DOHH2 (cell line): ENCODE measurements at regions not wholly inside any gene's neighbourhood (a gene's known extent, or its start where the extent isn't known, plus 50 kb on each side); places are given as distances from the start of the nearest gene placed in this dataset.

Source experiments
- H3F3A ChIP-seq: fragments of 200-600 bp; sonication (generic), shearing (Covaris generic); 2 replicates; pipeline ENCODE4 v1.6.0; 2016; ENCODE audit warnings: antibody characterized with exemption, mild to moderate bottlenecking; ENCODE audit not compliant: control insufficient read depth, insufficient read depth
- H3K27ac ChIP-seq: fragments of 200-600 bp; sonication (generic); 2 replicates; pipeline ENCODE4 v1.5.1; 2014; ENCODE audit warnings: low read depth, mild to moderate bottlenecking, low read length, moderate library complexity
- H3K27me3 ChIP-seq: fragments of 200-600 bp; sonication (generic); 2 replicates; pipeline ENCODE4 v1.6.1; 2014; ENCODE audit warnings: mild to moderate bottlenecking, low read length, mixed read lengths; ENCODE audit not compliant: control insufficient read depth
- H3K36me3 ChIP-seq: fragments of 200-600 bp; sonication (generic); 2 replicates; pipeline ENCODE4 v1.6.1; 2014; ENCODE audit warnings: mild to moderate bottlenecking, low read length, moderate library complexity, mixed read lengths; ENCODE audit not compliant: control insufficient read depth
- H3K4me1 ChIP-seq: fragments of 200-600 bp; sonication (generic); 2 replicates; pipeline ENCODE4 v1.6.1; 2014; ENCODE audit warnings: mild to moderate bottlenecking, low read length, mixed read lengths; ENCODE audit not compliant: control insufficient read depth
- H3K4me2 ChIP-seq: fragments of 200-600 bp; sonication (generic); 2 replicates; pipeline ENCODE4 v1.6.0; 2014; ENCODE audit warnings: mild to moderate bottlenecking, low read length, moderate library complexity
- H3K4me3 ChIP-seq: fragments of 200-600 bp; sonication (generic); 2 replicates; pipeline ENCODE4 v1.5.1; 2014; ENCODE audit warnings: mild to moderate bottlenecking, low read length, mixed read lengths
- H3K79me2 ChIP-seq: fragments of 200-600 bp; sonication (generic); 2 replicates; pipeline ENCODE4 v1.6.1; 2014; ENCODE audit warnings: mild to moderate bottlenecking, low read length, mixed read lengths; ENCODE audit not compliant: control insufficient read depth
- H3K9me2 ChIP-seq: fragments of 200-600 bp; sonication (generic); replicated peaks from 2 replicates; pipeline ENCODE4 v1.6.1; 2014; ENCODE audit warnings: mild to moderate bottlenecking, low read length, mixed read lengths; ENCODE audit not compliant: control insufficient read depth
- H3K9me3 ChIP-seq: fragments of 200-600 bp; sonication (generic); 2 replicates; pipeline ENCODE4 v1.6.1; 2014; ENCODE audit warnings: antibody characterized with exemption, low read length, mixed read lengths; ENCODE audit not compliant: control insufficient read depth, insufficient read depth
- H4K20me1 ChIP-seq: fragments of 200-600 bp; sonication (generic); 2 replicates; pipeline ENCODE4 v1.6.0; 2014; ENCODE audit warnings: low read depth, mild to moderate bottlenecking, antibody characterized with exemption, low read length, moderate library complexity; ENCODE audit not compliant: control insufficient read depth, insufficient read depth
- CTCF ChIP-seq: fragments of 200-600 bp; sonication (generic); IDR thresholded peaks from one replicate; pipeline ENCODE4 v1.5.1; 2014; ENCODE audit warnings: antibody characterized with exemption, mild to moderate bottlenecking, low read depth, low read length; ENCODE audit not compliant: poor library complexity, severe bottlenecking
- EZH2phosphoT487 ChIP-seq: fragments of 200-600 bp; sonication (generic); IDR thresholded peaks from 2 replicates; pipeline ENCODE4 v1.6.1; 2017; ENCODE audit warnings: borderline replicate concordance, mild to moderate bottlenecking, antibody characterized with exemption, low read length, moderate library complexity, mixed read lengths

DNA sequence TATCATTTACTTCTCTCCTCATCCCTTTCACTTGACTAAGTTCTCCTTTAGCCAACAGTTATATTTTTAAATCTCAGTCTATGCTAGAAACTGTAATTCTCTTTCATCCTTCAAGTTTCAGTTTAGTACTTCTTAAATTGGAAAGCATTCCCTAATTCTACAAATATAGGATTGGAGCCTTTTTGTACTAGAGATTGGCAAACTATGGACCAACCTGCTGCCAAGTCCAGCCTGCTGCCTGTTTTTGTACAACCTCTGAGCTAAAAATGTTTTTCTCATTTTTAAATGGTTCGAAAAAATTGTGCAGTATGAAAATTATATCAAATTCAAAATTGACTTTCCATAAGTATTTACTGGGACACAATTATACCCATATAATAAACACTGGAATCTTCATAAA lies 1381.5 kb upstream of the SPRY2 start:
- no peaks in the 10 kb centered on the region for H3K27me3 ChIP-seq
- H4K20me1 ChIP-seq: no peaks in the 10 kb centered on the region
- no peak overlapping the region for H3K4me2 ChIP-seq
- H3K27ac ChIP-seq: no peak overlapping the region
- H3K4me1 ChIP-seq: no peaks in the 10 kb centered on the region
- no peaks in the 10 kb centered on the region for H3K79me2 ChIP-seq
- H3K9me3 ChIP-seq: no peaks in the 10 kb centered on the region
- no peaks in the 10 kb centered on the region for H3F3A ChIP-seq
- H3K4me3 ChIP-seq: no peak overlapping the region
- no peaks in the 10 kb centered on the region for H3K9me2 ChIP-seq
- H3K36me3 ChIP-seq: no peaks in the 10 kb centered on the region
- TF ChIP-seq CTCF (no peak), EZH2phosphoT487 (no peak)

DNA sequence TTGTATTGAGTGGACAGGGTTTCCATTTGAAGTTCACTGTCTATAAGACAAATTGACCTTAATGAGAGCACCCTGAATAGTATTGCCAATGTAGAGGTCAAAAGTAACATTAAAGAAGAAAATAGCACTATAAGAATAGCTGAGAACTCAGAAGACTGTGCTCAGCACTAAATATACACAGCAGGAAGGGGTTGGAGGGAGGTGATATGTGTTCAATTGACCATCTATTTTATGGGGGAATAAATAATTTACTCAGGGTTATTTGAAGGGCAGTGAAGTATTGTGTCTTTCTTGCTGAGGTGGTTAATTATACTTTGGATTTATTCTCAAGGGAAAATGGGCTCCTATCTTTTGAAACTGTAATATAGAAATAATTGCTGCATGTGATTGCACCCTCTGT lies 1380.5 kb upstream of the SPRY2 start:
- Histone ChIP-seq H3K4me2 (no peak overlapping the region), H3K27ac (no peak overlapping the region), H3K9me3 (no peaks in the 10 kb centered on the region), H3F3A (no peaks in the 10 kb centered on the region), H3K4me3 (no peak overlapping the region), H4K20me1 (no peaks in the 10 kb centered on the region), H3K36me3 (no peaks in the 10 kb centered on the region), H3K9me2 (no peaks in the 10 kb centered on the region), H3K27me3 (no peaks in the 10 kb centered on the region), H3K79me2 (no peaks in the 10 kb centered on the region), H3K4me1 (no peaks in the 10 kb centered on the region)
- no peak for TF ChIP-seq EZH2phosphoT487
- TF ChIP-seq CTCF: no peak

DNA sequence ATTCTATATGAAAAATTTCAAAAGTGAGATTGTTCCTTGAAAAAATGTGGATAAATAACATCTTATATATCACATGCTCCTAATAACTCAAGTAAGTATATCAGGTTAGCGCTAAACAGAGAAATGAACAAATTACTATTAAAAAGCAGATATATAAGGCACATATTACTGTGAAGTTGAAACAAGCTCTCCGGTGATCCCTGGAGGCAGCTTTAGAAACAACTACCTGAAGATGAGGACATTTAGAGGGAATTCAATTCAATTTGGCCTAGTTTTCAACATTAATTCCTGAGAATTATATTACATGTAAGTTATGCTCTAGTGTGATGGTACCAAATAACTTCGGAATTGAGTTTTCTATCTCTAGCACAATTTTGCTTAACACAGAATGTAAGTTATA lies 1373.6 kb upstream of the SPRY2 start:
- no peaks in the 10 kb centered on the region for H3K27me3 ChIP-seq
- no peaks in the 10 kb centered on the region for H4K20me1 ChIP-seq
- TF ChIP-seq EZH2phosphoT487 (no peak), CTCF (no peak)
- no peaks in the 10 kb centered on the region for H3K36me3 ChIP-seq
- peaks cover 4% of the 10 kb centered on the region; the same call in 1 of the 2 replicates for H3K9me3 ChIP-seq
- H3F3A ChIP-seq: no peaks in the 10 kb centered on the region
- H3K4me1 ChIP-seq: no peaks in the 10 kb centered on the region
- H3K4me3 ChIP-seq: no peak overlapping the region
- H3K4me2 ChIP-seq: no peak overlapping the region
- no peaks in the 10 kb centered on the region for H3K9me2 ChIP-seq
- H3K27ac ChIP-seq: no peak overlapping the region
- H3K79me2 ChIP-seq: no peaks in the 10 kb centered on the region

DNA sequence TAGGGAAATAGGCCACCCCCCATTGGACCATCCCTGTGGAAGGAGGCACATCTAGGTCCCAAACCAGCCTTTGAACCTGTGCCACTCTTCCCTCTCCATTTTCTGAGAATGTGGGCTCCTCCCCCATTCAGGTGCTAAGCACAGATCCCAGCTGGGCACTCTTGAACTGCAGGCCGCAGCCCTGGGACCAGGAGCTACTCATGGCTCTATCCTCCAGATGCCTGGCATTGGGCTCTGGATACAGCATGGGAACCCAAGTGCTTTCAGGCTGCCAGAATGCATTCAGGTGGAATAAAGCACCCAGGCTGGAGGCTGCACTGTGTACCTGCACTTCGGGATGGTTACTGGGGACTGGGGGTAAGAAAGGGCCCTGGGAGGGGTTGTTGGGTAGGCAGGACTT lies 1372.3 kb upstream of the SPRY2 start:
- peaks cover 4% of the 10 kb centered on the region; the same call in 1 of the 2 replicates for H3K9me3 ChIP-seq
- H3K79me2 ChIP-seq: no peaks in the 10 kb centered on the region
- H3K9me2 ChIP-seq: no peaks in the 10 kb centered on the region
- no peaks in the 10 kb centered on the region for H3K4me1 ChIP-seq
- H3K4me2 ChIP-seq: no peak overlapping the region
- no peaks in the 10 kb centered on the region for H3F3A ChIP-seq
- no peaks in the 10 kb centered on the region for H4K20me1 ChIP-seq
- H3K27ac ChIP-seq: no peak overlapping the region
- TF ChIP-seq EZH2phosphoT487: no peak
- no peak for TF ChIP-seq CTCF
- H3K4me3 ChIP-seq: no peak overlapping the region
- no peaks in the 10 kb centered on the region for H3K27me3 ChIP-seq
- no peaks in the 10 kb centered on the region for H3K36me3 ChIP-seq
